ENCODE measurements at regions not wholly inside any gene's neighbourhood (a gene's known extent, or its start where the extent isn't known, plus 50 kb on each side); places are given as distances from the start of the nearest gene placed in this dataset.

GRCh38 chr15:69735121-69735520 is 282.5 kb downstream of the RPLP1 start:
- TF ChIP-seq EZH2 (IDR thresholded peaks at IDR 0.05; ENCODE audit: borderline replicate concordance, low read length) (no peak), CTCF (IDR thresholded peaks at IDR 0.05; ENCODE audit: low read length) (no peak)
